ENCODE measurements at regions not wholly inside any gene's neighbourhood (a gene's known extent, or its start where the extent isn't known, plus 50 kb on each side); places are given as distances from the start of the nearest gene placed in this dataset.

GRCh38 chr21:25428537-25428936, 178.7 kb downstream of the MRPL39 start:
- no peaks in the 10 kb centered on the region for H4K20me1 ChIP-seq (ENCODE audit: insufficient read depth, low read length)
- no peaks in the 10 kb centered on the region for H3K36me3 ChIP-seq (ENCODE audit: control insufficient read depth, insufficient read depth, low read length)
- in situ Hi-C loops (cut with MboI; ENCODE audit: low sequenced_read_pairs) = loop anchor here (10.0 kb wide), 1 partner anchor 136 kb away; no protein-coding TSS in a partner anchor
- no peaks in the 10 kb centered on the region for H3K79me1 ChIP-seq (ENCODE audit: low read depth in 1 of 2, low read length in 2 of 2)
- H3K9me3 ChIP-seq (ENCODE audit: control insufficient read depth, insufficient read depth, low read length) = no peaks in the 10 kb centered on the region
- H2BK15ac ChIP-seq (ENCODE audit: low read depth, low read length) = no peak overlapping the region
- no peak overlapping the region for H2AK5ac ChIP-seq (ENCODE audit: low read depth, low read length)
- H3K18ac ChIP-seq (ENCODE audit: low read depth, low read length) = no peak overlapping the region
- H3K23ac ChIP-seq (ENCODE audit: low read depth, low read length) = no peak overlapping the region
- H2AK9ac ChIP-seq (replicated peaks; ENCODE audit: low read depth, low read length, poor library complexity) = no peak overlapping the region
- H3K9me1 ChIP-seq (ENCODE audit: insufficient read depth, low read length) = no peaks in the 10 kb centered on the region
- ChIA-PET POLR2A (ENCODE audit: unreplicated experiment) (interaction anchor here (0.6 kb wide), 1 partner anchor 1281 kb away, joined by 3 read pairs; no protein-coding TSS in a partner anchor), CTCF (interaction anchor here (0.6 kb wide), 1 partner anchor 14 kb away, joined by 3 read pairs; no protein-coding TSS in a partner anchor)
- ATAC-seq (ENCODE audit: low read depth) (no peak), DNase-seq (peak; percentile 5)
- no peak overlapping the region for H2BK20ac ChIP-seq (ENCODE audit: low read depth, low read length)
- no peak overlapping the region for H4K91ac ChIP-seq (ENCODE audit: insufficient read depth, low read depth, low read length)
- no peaks in the 10 kb centered on the region for H3K4me1 ChIP-seq (ENCODE audit: control insufficient read depth, insufficient read depth, low read length)
- no peak overlapping the region for H3K9ac ChIP-seq (ENCODE audit: low read depth, low read length)
- H3K4ac ChIP-seq (ENCODE audit: low read depth, low read length) = no peak overlapping the region
- TF ChIP-seq RFX5 (IDR thresholded peaks at IDR 0.05; ENCODE audit: low read depth, low read length) = no peak
- TF ChIP-seq SMC3 (IDR thresholded peaks at IDR 0.05; ENCODE audit: low read depth, low read length) = no peak
- TF ChIP-seq CHD1 (IDR thresholded peaks at IDR 0.05; ENCODE audit: low read depth, low read length) = no peak
- no peak for TF ChIP-seq USF2 (IDR thresholded peaks at IDR 0.05; ENCODE audit: low read depth, low read length)
- no peak for TF ChIP-seq NFE2L2 (IDR thresholded peaks at IDR 0.05; ENCODE audit: low read depth, low read length)
- TF ChIP-seq MAFK (IDR thresholded peaks at IDR 0.05; ENCODE audit: low read depth, low read length) = no peak
- H3K56ac ChIP-seq (ENCODE audit: extremely low read depth, insufficient read depth, low read length) = no peak overlapping the region
- H3K4me3 ChIP-seq (ENCODE audit: insufficient read depth, low read depth, low read length) = no peak overlapping the region
- dilution Hi-C loops (cut with HindIII; ENCODE audit: low sequenced_read_pairs, unreplicated experiment) = no loop called here
- peak overlapping the region; percentile 65 for H3K4me2 ChIP-seq (ENCODE audit: low read depth, low read length)
- no peak overlapping the region for H2BK5ac ChIP-seq (ENCODE audit: low read depth, low read length, poor library complexity, severe bottlenecking)
- no peak overlapping the region for H3K27ac ChIP-seq (ENCODE audit: insufficient read depth, low read length)
- H3K27me3 ChIP-seq (ENCODE audit: control insufficient read depth, insufficient read depth, low read length) = no peaks in the 10 kb centered on the region; the same call in 1 of the 2 replicates
- no peak overlapping the region for H4K8ac ChIP-seq (ENCODE audit: low read depth in 2 of 2, low read length in 2 of 2)
- no peak overlapping the region for H4K5ac ChIP-seq (ENCODE audit: low read depth, low read length)
- no peak overlapping the region for H3K14ac ChIP-seq (replicated peaks; ENCODE audit: low read depth, low read length)
- no TSS peak for BruUV-seq (replicated peaks)
- intact Hi-C loops (cut with micrococcal nuclease) = no loop called here
- no peak overlapping the region for H2BK120ac ChIP-seq (ENCODE audit: low read depth, low read length)
- no peak overlapping the region for H2AFZ ChIP-seq (replicated peaks; ENCODE audit: low read length, poor library complexity)

Data from IMR-90 (cell line).